ENCODE measurements at regions not wholly inside any gene's neighbourhood (a gene's known extent, or its start where the extent isn't known, plus 50 kb on each side); places are given as distances from the start of the nearest gene placed in this dataset.

DNA sequence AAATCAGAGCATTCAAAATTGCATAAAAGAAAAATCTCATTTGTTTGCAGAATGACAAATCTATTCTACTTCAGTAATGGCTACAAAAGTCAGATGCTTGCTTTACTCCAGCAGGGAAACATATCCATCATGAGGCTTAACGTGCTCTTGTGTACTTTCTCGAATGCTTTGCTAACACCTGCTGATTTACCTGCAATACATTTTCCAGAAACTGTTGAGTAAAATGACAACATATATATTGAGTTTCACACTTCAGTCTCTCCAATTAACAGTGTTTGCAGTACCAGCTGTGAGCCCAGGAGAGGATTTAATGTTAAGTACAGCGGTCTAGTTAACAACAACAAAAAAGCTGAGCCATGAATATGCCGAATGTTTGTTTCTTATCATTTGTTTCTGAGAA lies 391.5 kb upstream of the SMC2 start:
- ATAC-seq, result no peak
- DNase-seq (ENCODE audit: low read depth, low spot score), result no peak
- no peaks in the 10 kb centered on the region for H3K4me1 ChIP-seq (ENCODE audit: control insufficient read depth, insufficient read depth, low read length)
- in situ Hi-C loops (cut with HindIII; ENCODE audit: low pct_unique_long_range_greater_than_20kb, low sequenced_read_pairs) (no loop called here), intact Hi-C loops (cut with micrococcal nuclease; ENCODE audit: unreplicated experiment) (no loop called here)
- no TSS peak for BruUV-seq (replicated peaks)
- no peak overlapping the region for H3K4me3 ChIP-seq (ENCODE audit: low read depth in 2 of 2, low read length in 2 of 2)
- H3K27me3 ChIP-seq (ENCODE audit: control insufficient read depth, insufficient read depth, low read length), result no peaks in the 10 kb centered on the region
- no peaks in the 10 kb centered on the region for H3K9me3 ChIP-seq (ENCODE audit: control insufficient read depth, insufficient read depth, low read depth, low read length)
- CTCF ChIA-PET, result no interaction called here
- H3K36me3 ChIP-seq (ENCODE audit: control insufficient read depth, insufficient read depth, low read length), result no peaks in the 10 kb centered on the region
- TF ChIP-seq, protein P1, sequence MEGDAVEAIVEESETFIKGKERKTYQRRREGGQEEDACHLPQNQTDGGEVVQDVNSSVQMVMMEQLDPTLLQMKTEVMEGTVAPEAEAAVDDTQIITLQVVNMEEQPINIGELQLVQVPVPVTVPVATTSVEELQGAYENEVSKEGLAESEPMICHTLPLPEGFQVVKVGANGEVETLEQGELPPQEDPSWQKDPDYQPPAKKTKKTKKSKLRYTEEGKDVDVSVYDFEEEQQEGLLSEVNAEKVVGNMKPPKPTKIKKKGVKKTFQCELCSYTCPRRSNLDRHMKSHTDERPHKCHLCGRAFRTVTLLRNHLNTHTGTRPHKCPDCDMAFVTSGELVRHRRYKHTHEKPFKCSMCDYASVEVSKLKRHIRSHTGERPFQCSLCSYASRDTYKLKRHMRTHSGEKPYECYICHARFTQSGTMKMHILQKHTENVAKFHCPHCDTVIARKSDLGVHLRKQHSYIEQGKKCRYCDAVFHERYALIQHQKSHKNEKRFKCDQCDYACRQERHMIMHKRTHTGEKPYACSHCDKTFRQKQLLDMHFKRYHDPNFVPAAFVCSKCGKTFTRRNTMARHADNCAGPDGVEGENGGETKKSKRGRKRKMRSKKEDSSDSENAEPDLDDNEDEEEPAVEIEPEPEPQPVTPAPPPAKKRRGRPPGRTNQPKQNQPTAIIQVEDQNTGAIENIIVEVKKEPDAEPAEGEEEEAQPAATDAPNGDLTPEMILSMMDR (IDR thresholded peaks at IDR 0.05), result no peak
- TF ChIP-seq SIN3A (IDR thresholded peaks at IDR 0.05; ENCODE audit: borderline replicate concordance, insufficient read depth, low read depth, low read length) (no peak), POLR2AphosphoS5 (IDR thresholded peaks at IDR 0.05; ENCODE audit: low read depth, low read length) (no peak), TCF7L2 (IDR thresholded peaks at IDR 0.05; ENCODE audit: low read depth, low read length) (no peak)
- TF ChIP-seq, protein P2, sequence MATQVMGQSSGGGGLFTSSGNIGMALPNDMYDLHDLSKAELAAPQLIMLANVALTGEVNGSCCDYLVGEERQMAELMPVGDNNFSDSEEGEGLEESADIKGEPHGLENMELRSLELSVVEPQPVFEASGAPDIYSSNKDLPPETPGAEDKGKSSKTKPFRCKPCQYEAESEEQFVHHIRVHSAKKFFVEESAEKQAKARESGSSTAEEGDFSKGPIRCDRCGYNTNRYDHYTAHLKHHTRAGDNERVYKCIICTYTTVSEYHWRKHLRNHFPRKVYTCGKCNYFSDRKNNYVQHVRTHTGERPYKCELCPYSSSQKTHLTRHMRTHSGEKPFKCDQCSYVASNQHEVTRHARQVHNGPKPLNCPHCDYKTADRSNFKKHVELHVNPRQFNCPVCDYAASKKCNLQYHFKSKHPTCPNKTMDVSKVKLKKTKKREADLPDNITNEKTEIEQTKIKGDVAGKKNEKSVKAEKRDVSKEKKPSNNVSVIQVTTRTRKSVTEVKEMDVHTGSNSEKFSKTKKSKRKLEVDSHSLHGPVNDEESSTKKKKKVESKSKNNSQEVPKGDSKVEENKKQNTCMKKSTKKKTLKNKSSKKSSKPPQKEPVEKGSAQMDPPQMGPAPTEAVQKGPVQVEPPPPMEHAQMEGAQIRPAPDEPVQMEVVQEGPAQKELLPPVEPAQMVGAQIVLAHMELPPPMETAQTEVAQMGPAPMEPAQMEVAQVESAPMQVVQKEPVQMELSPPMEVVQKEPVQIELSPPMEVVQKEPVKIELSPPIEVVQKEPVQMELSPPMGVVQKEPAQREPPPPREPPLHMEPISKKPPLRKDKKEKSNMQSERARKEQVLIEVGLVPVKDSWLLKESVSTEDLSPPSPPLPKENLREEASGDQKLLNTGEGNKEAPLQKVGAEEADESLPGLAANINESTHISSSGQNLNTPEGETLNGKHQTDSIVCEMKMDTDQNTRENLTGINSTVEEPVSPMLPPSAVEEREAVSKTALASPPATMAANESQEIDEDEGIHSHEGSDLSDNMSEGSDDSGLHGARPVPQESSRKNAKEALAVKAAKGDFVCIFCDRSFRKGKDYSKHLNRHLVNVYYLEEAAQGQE (IDR thresholded peaks at IDR 0.05; ENCODE audit: insufficient read depth in 1 of 2, low read depth in 2 of 2, low read length in 1 of 2), result no peak
- POLR2A ChIA-PET, result no interaction called here
- H3K27ac ChIP-seq (ENCODE audit: low read length), result no peak overlapping the region

DNA sequence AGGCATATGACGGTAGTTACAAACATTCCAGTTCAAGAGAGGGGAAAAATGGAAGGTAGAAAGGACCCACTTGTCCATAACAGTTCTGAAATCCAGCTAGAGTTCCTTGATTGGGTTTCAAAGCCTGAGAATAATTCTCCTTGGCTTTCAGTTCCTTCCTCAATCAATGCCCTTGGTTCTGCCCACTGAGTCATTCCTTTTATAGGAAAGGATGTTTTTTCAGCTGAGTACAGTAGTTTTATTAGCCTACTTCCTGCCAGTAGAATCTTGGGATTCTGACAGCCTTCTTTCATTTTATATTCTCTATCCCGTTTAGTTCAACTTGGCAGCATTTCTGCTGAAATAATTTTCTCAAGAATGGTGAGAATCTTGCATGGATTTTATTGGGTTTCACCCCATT lies 386.9 kb upstream of the SMC2 start:
- H3K4me1 ChIP-seq (ENCODE audit: control insufficient read depth, insufficient read depth, low read length), result no peaks in the 10 kb centered on the region
- TF ChIP-seq SIN3A (IDR thresholded peaks at IDR 0.05; ENCODE audit: borderline replicate concordance, insufficient read depth, low read depth, low read length) (no peak), TCF7L2 (IDR thresholded peaks at IDR 0.05; ENCODE audit: low read depth, low read length) (no peak), POLR2AphosphoS5 (IDR thresholded peaks at IDR 0.05; ENCODE audit: low read depth, low read length) (no peak)
- TF ChIP-seq, protein P2 (IDR thresholded peaks at IDR 0.05; ENCODE audit: insufficient read depth in 1 of 2, low read depth in 2 of 2, low read length in 1 of 2), result no peak
- TF ChIP-seq, protein P1 (IDR thresholded peaks at IDR 0.05), result no peak
- DNase-seq (ENCODE audit: low read depth, low spot score) (no peak), ATAC-seq (no peak)
- H3K27me3 ChIP-seq (ENCODE audit: control insufficient read depth, insufficient read depth, low read length), result no peaks in the 10 kb centered on the region
- CTCF ChIA-PET, result no interaction called here
- H3K36me3 ChIP-seq (ENCODE audit: control insufficient read depth, insufficient read depth, low read length), result no peaks in the 10 kb centered on the region
- in situ Hi-C loops (cut with HindIII; ENCODE audit: low pct_unique_long_range_greater_than_20kb, low sequenced_read_pairs), result no loop called here
- no TSS peak for BruUV-seq (replicated peaks)
- H3K9me3 ChIP-seq (ENCODE audit: control insufficient read depth, insufficient read depth, low read depth, low read length), result no peaks in the 10 kb centered on the region
- no peak overlapping the region for H3K27ac ChIP-seq (ENCODE audit: low read length)
- intact Hi-C loops (cut with micrococcal nuclease; ENCODE audit: unreplicated experiment), result no loop called here
- H3K4me3 ChIP-seq (ENCODE audit: low read depth in 2 of 2, low read length in 2 of 2), result no peak overlapping the region
- POLR2A ChIA-PET, result no interaction called here
